Esophagus squamous epithelium (tissue), 5 donors: ENCODE measurements at regions not wholly inside any gene's neighbourhood (a gene's known extent, or its start where the extent isn't known, plus 50 kb on each side); places are given as distances from the start of the nearest gene placed in this dataset.

Source experiments
- DNase-seq: peaks from one replicate; lab custom pipeline; 2025; lab: John Stamatoyannopoulos, UW
- H3K27ac ChIP-seq, 4 donors: fragments of 200-600 bp; sonication (generic); one replicate each; pipeline ENCODE4 v1.5.1; 2016 to 2019; ENCODE audit warnings: mild to moderate bottlenecking in 1 of 4
- H3K27me3 ChIP-seq, 4 donors: fragments of 200-600 bp; sonication (generic); 1 replicate in 3 of 4; 2 replicates in 1 of 4; pipeline versions ENCODE4 v1.5.1 to v1.6.0; 2017 to 2021; ENCODE audit warnings: antibody characterized with exemption in 1 of 4
- H3K36me3 ChIP-seq, 3 donors: fragments of 200-600 bp; sonication (generic); one replicate each; pipeline ENCODE4 v1.5.1; 2016 to 2019
- H3K4me1 ChIP-seq, 3 donors: fragments of 200-600 bp; sonication (generic); one replicate each; pipeline ENCODE4 v1.5.1; 2017 to 2019
- H3K4me3 ChIP-seq, 4 donors: fragments of 200-600 bp; sonication (generic); 1 replicate in 3 of 4; 2 replicates in 1 of 4; pipeline ENCODE4 v1.5.1; 2016 to 2019; ENCODE audit warnings: mild to moderate bottlenecking in 2 of 4, moderate library complexity in 1 of 4
- H3K9me3 ChIP-seq, 3 donors: fragments of 200-600 bp; sonication (generic); one replicate each; pipeline ENCODE4 v1.5.1; 2016 to 2019
- POLR2A ChIP-seq, 4 donors: fragments of 450-650 bp; IDR thresholded peaks; one replicate each; pipeline ENCODE4 v1.6.1; 2017; ENCODE audit warnings: antibody characterized with exemption in 4 of 4, mild to moderate bottlenecking in 4 of 4, moderate library complexity in 3 of 4
- WGBS, 2 donors: methylation state at CpG; one replicate each; pipeline ENCODE4 v1.1.5; 2018; 5-methylcytosine and 5-hydroxymethylcytosine counted together
- intact Hi-C: fragments of 100-400 bp; cut with DNase I; formaldehyde crosslinking; loops from one replicate; pipeline ENCODE4 v1.15.0; 2022
- TF ChIP-seq, protein P1 (sequence below), 6 experiments: fragments of 450-650 bp in 4 of 6; fragments of 200-600 bp in 2 of 6; sonication (generic) in 2 of 6; IDR thresholded peaks; one replicate each; pipeline ENCODE4 v1.5.1; 2016 to 2019; ENCODE audit warnings: antibody characterized with exemption in 6 of 6, mild to moderate bottlenecking in 4 of 6, moderate library complexity in 4 of 6
- donor health status: DM: yes; HTN: yes; CAD: no.

DNA sequence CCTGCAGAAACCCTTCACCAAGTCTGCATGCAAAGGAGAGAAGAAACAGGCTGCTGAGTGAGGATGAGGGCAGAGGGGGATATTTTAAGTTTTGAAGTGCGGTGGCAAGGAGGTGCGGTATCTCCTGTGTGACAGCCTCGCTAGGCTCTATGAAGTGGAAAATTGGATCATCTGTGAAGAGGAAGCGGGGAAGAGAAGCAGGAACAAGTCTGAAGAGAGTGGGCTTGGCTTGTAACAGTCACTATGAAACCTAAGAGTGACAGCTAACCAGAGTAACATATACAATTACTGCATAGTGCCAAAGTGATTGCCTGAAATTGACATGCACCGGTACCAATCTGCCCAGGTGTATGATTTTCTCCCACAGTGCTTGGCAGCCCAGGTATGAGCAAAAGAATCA is 287.5 kb upstream of the KLF14 start:
- H3K27me3 ChIP-seq: no peaks in the 10 kb centered on the region
- peaks cover 0 to 60% (median 18%) of the 10 kb centered on the region in 3 donors for H3K4me1 ChIP-seq
- WGBS, 2 donors: 72 to 85% methylated on average over 5 of the region's 5 CpGs
- no peaks in the 10 kb centered on the region for H3K9me3 ChIP-seq
- no peak overlapping the region for H3K4me3 ChIP-seq
- intact Hi-C loops: no loop called here
- no peak for DNase-seq
- no peak overlapping the region for H3K27ac ChIP-seq
- no peaks in the 10 kb centered on the region for H3K36me3 ChIP-seq
- TF ChIP-seq POLR2A (IDR thresholded peaks at IDR 0.05): no peak
- TF ChIP-seq, protein P1, sequence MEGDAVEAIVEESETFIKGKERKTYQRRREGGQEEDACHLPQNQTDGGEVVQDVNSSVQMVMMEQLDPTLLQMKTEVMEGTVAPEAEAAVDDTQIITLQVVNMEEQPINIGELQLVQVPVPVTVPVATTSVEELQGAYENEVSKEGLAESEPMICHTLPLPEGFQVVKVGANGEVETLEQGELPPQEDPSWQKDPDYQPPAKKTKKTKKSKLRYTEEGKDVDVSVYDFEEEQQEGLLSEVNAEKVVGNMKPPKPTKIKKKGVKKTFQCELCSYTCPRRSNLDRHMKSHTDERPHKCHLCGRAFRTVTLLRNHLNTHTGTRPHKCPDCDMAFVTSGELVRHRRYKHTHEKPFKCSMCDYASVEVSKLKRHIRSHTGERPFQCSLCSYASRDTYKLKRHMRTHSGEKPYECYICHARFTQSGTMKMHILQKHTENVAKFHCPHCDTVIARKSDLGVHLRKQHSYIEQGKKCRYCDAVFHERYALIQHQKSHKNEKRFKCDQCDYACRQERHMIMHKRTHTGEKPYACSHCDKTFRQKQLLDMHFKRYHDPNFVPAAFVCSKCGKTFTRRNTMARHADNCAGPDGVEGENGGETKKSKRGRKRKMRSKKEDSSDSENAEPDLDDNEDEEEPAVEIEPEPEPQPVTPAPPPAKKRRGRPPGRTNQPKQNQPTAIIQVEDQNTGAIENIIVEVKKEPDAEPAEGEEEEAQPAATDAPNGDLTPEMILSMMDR (IDR thresholded peaks at IDR 0.05): no peak

DNA sequence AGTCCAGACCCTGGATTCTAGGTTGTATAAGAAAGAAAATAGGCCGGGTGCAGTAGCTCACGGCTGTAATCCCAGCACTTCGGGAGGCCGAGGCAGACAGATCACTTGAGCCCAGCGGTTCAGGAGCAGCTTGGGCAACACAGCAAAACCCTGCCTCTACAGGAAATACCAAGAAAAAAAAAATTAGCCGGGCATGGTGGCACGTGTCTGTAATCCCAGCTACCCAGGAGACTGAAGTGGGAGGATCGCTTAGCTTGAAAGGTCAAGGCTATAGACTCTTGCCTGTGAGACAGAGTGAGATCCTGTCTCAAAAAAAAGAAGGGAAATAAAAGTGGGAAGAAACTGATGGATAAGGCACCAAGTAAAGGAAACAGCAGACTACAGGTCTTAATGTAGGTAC is 287.9 kb upstream of the KLF14 start:
- no peaks in the 10 kb centered on the region for H3K27me3 ChIP-seq
- no peaks in the 10 kb centered on the region for H3K9me3 ChIP-seq
- H3K4me3 ChIP-seq: no peak overlapping the region
- H3K36me3 ChIP-seq: no peaks in the 10 kb centered on the region
- no peak overlapping the region for H3K27ac ChIP-seq
- H3K4me1 ChIP-seq: peaks cover 0 to 60% (median 15%) of the 10 kb centered on the region in 3 donors
- TF ChIP-seq, protein P1 (IDR thresholded peaks at IDR 0.05): no peak
- TF ChIP-seq POLR2A (IDR thresholded peaks at IDR 0.05): no peak
- intact Hi-C loops: no loop called here
- 50 to 53% methylated on average over 8 of the region's 8 CpGs for WGBS, 2 donors
- no peak for DNase-seq

DNA sequence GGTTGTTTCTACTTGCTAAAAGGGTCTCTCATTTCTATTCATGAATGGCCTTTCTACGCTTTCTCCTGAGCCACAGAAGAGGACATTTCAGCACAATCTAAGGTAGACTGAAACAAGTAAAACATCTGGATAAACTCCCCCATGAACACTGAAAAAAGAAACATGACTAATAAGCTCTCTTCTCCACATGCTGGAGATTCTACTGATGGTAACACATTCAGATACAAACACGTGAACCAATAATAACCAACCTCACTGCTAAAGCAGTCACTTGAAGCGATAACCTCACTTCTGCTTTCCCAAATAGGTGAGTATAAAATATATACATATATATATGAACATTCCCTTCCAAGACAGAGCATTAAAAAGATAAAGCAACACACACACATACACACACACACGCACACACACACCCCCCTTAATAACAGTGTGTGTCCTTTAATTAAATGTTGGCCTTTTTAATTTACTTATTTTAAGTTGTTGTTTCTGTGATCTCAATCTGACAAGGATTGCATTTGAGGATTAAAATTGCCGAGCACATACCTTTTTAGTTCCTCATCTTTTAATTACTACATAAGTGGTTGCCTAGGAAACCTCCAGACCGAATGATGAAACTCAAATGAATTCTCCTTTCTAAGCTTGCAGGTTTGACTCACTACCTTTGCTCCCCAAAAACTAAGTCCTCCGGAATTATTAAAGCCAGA is 292.4 kb upstream of the KLF14 start:
- no peak overlapping the region for H3K4me3 ChIP-seq
- no peaks in the 10 kb centered on the region for H3K27me3 ChIP-seq
- H3K36me3 ChIP-seq: peaks cover 0 to 5% (median 0%) of the 10 kb centered on the region in 3 donors
- DNase-seq: no peak
- intact Hi-C loops: no loop called here
- peak overlapping the region in 1 of 4 donors; percentile 14 for H3K27ac ChIP-seq
- H3K9me3 ChIP-seq: no peaks in the 10 kb centered on the region
- TF ChIP-seq, protein P1 (IDR thresholded peaks at IDR 0.05): no peak
- no peak for TF ChIP-seq POLR2A (IDR thresholded peaks at IDR 0.05)
- WGBS, 2 donors: 56 to 60% methylated on average over 7 of the region's 7 CpGs
- peaks cover 0 to 55% (median 15%) of the 10 kb centered on the region in 3 donors for H3K4me1 ChIP-seq

DNA sequence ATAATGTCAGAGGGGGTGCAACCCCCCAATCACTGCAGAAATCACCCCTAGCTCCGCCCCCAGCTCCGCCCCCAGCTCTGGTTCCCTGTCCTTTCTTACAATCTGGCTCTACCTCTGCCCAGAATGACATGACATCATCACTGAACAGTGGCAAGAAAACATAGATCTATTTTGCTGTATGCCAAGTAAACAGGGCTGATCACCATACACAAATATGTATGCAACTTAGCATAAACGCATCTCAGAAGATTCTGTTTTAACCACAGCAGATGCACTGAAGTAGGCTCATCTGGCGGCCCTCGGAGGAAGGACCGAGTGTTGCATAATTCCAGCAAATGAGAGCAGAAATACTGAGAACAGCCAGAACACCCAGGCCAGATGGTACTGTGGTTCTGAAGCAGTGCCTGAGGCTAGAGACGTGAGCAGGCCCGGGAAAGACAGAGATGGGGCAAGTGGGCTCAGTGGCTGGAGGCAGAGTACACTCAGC is 293.3 kb upstream of the KLF14 start:
- H3K9me3 ChIP-seq: no peaks in the 10 kb centered on the region
- H3K4me1 ChIP-seq: peaks cover 0 to 54% (median 9%) of the 10 kb centered on the region in 3 donors
- no peak overlapping the region for H3K4me3 ChIP-seq
- TF ChIP-seq, protein P1 (IDR thresholded peaks at IDR 0.05): no peak
- TF ChIP-seq POLR2A (IDR thresholded peaks at IDR 0.05): no peak
- 61 to 69% methylated on average over 6 to 8 of the region's 8 CpGs for WGBS, 2 donors
- H3K27me3 ChIP-seq: no peaks in the 10 kb centered on the region
- no peak for DNase-seq
- H3K36me3 ChIP-seq: peaks cover 0 to 5% (median 0%) of the 10 kb centered on the region in 3 donors
- intact Hi-C loops: no loop called here
- H3K27ac ChIP-seq: peak overlapping the region in 2 of 4 donors; percentile 11 to 14

DNA sequence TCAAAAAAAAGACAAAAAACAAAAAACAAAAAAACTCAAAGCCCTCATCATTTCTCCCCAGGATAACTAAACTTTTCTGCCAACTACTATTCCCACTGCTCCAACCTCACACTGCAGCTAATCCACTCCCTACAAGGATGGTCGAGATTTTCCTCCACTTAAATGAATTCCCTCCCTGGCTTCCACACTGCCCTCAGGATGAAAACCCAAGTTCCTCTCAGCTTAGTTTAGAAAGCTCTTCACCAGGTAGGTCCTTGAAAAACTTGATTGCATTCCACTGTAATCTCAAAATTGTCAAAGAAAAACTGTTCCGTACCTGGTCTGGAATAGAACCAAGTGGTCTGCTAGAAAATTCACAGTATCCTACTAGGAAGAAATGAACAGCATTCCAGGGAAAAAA is 294.3 kb upstream of the KLF14 start:
- WGBS, 2 donors: 68 to 75% methylated on average over 2 of the region's 2 CpGs
- TF ChIP-seq, protein P1 (IDR thresholded peaks at IDR 0.05): no peak
- no peak for TF ChIP-seq POLR2A (IDR thresholded peaks at IDR 0.05)
- Histone ChIP-seq H3K9me3 (no peaks in the 10 kb centered on the region), H3K4me3 (no peak overlapping the region), H3K27ac (no peak overlapping the region), H3K36me3 (peaks cover 0 to 5% (median 0%) of the 10 kb centered on the region in 3 donors), H3K27me3 (no peaks in the 10 kb centered on the region), H3K4me1 (peaks cover 0 to 50% (median 9%) of the 10 kb centered on the region in 3 donors)
- DNase-seq: no peak
- intact Hi-C loops: no loop called here
